HCT116 (cell line): ENCODE measurements at regions not wholly inside any gene's neighbourhood (a gene's known extent, or its start where the extent isn't known, plus 50 kb on each side); places are given as distances from the start of the nearest gene placed in this dataset.

Experiments used
- ATAC-seq: fragments of 200-7000 bp; cut with Tn5 transposase; 2 replicates; pipeline ENCODE4 v1.9.1; 2020; ENCODE audit warnings: mild to moderate bottlenecking, moderate library complexity
- BruUV-seq: library from RNA; stranded (reverse); fragments of 400-500 nt; replicated peaks from 2 replicates; lab custom pipeline; 2021; lab: Mats Ljungman, UMichigan
- CTCF ChIA-PET: fragments of 300-600 bp; sonication (Branson Sonifier 250); formaldehyde crosslinking; loops from one replicate; lab custom pipeline; 2021; ENCODE audit warnings: antibody characterized with exemption; lab: Charles Lee
- POLR2A ChIA-PET: fragments of 300-600, 350-600 bp; sonication (Branson Sonifier 250); formaldehyde crosslinking; loops from one replicate; lab custom pipeline; 2021; ENCODE audit warnings: antibody characterized with exemption; lab: Charles Lee
- RAD21 ChIA-PET, 2 experiments: fragments of 300-600 bp; sonication (Branson Sonifier 250); formaldehyde crosslinking; loops; one replicate each; lab custom pipeline; 2023; ENCODE audit warnings: low total read pairs in 2 of 2; ENCODE audit not compliant: uncharacterized antibody in 2 of 2, unreplicated experiment in 2 of 2, low non-redundant PET in 1 of 2; lab: Charles Lee
- DNase-seq: peaks from one replicate; pipeline ENCODE4 v3.0.0-alpha.2; 2010; ENCODE audit warnings: low read depth, low spot score
- H2AFZ ChIP-seq: fragments of 200-600 bp; shearing (Covaris generic), sonication (generic); 2 replicates; pipeline ENCODE4 v1.6.1; 2017; ENCODE audit warnings: low read depth, mixed run types, mixed read lengths, antibody characterized with exemption, low read length; ENCODE audit not compliant: poor library complexity, severe bottlenecking
- H3K27ac ChIP-seq: 2 replicates; pipeline ENCODE4 v1.5.1; 2012; ENCODE audit warnings: low read depth, low read length
- H3K27me3 ChIP-seq: fragments of 200-600 bp; sonication (generic); 2 replicates; pipeline ENCODE4 v1.6.1; 2016; ENCODE audit warnings: mixed run types, low read length, mixed read lengths; ENCODE audit not compliant: insufficient read depth
- H3K36me3 ChIP-seq, 2 experiments: fragments of 200-500 bp in 1 of 2; fragments of 200-600 bp in 1 of 2; sonication (Bioruptor generic) in 1 of 2; sonication (generic) in 1 of 2; 2 replicates each; pipeline versions ENCODE4 v1.5.1 to v1.6.1; 2014 to 2016; ENCODE audit warnings: low read length in 2 of 2, inconsistent platforms in 1 of 2, mixed read lengths in 1 of 2, mixed run types in 1 of 2; ENCODE audit not compliant: insufficient read depth in 2 of 2, control insufficient read depth in 1 of 2
- H3K4me1 ChIP-seq, 2 experiments: fragments of 200-600 bp in 1 of 2; sonication (generic) in 1 of 2; 2 replicates each; pipeline versions ENCODE4 v1.5.1 to v1.6.1; 2012 to 2017; ENCODE audit warnings: low read length in 2 of 2, inconsistent platforms in 1 of 2, mild to moderate bottlenecking in 1 of 2, mixed read lengths in 1 of 2, mixed run types in 1 of 2, moderate library complexity in 1 of 2; ENCODE audit not compliant: insufficient read depth in 2 of 2, control insufficient read depth in 1 of 2
- H3K4me2 ChIP-seq: fragments of 200-600 bp; sonication (generic); 2 replicates; pipeline ENCODE4 v1.6.1; 2017; ENCODE audit warnings: mixed run types, low read length, mixed read lengths
- H3K4me3 ChIP-seq, 2 experiments: fragments of 200-600 bp in 1 of 2; sonication (generic) in 1 of 2; replicated peaks in 1 of 2; 2 replicates each; pipeline ENCODE4 v1.5.1; 2011 to 2016; ENCODE audit warnings: low read length in 2 of 2, control low read depth in 1 of 2, low read depth in 1 of 2, mild to moderate bottlenecking in 1 of 2, mixed read lengths in 1 of 2, mixed run types in 1 of 2
- H3K79me2 ChIP-seq: fragments of 200-600 bp; sonication (generic); 2 replicates; pipeline ENCODE4 v1.6.1; 2017; ENCODE audit warnings: mild to moderate bottlenecking, mixed run types, low read length, moderate library complexity, mixed read lengths; ENCODE audit not compliant: insufficient read depth
- H3K9ac ChIP-seq: fragments of 200-600 bp; sonication (generic); 2 replicates; pipeline ENCODE4 v1.6.1; 2016; ENCODE audit warnings: low read length, mixed read lengths
- H3K9me2 ChIP-seq: fragments of 200-600 bp; sonication (generic), shearing (Covaris generic); 2 replicates; pipeline ENCODE4 v1.6.1; 2017; ENCODE audit warnings: mixed run types, mild to moderate bottlenecking, moderate library complexity; ENCODE audit not compliant: insufficient read depth
- H3K9me3 ChIP-seq, 2 experiments: fragments of 200-500 bp in 1 of 2; fragments of 200-600 bp in 1 of 2; sonication (Bioruptor generic) in 1 of 2; sonication (generic) in 1 of 2; 2 replicates each; pipeline ENCODE4 v1.6.1; 2014 to 2017; ENCODE audit warnings: low read length in 2 of 2, mixed read lengths in 2 of 2, inconsistent platforms in 1 of 2, low read depth in 1 of 2, mild to moderate bottlenecking in 1 of 2, mixed run types in 1 of 2, moderate library complexity in 1 of 2; ENCODE audit not compliant: control insufficient read depth in 1 of 2, insufficient read depth in 1 of 2
- H4K20me1 ChIP-seq: fragments of 200-600 bp; sonication (generic), shearing (Covaris generic); 2 replicates; pipeline ENCODE4 v1.6.1; 2017; ENCODE audit warnings: mixed run types, mild to moderate bottlenecking, moderate library complexity; ENCODE audit not compliant: insufficient read depth
- ATF3 ChIP-seq: IDR thresholded peaks from 2 replicates; pipeline ENCODE4 v1.6.1; 2012
- CBX3 ChIP-seq: IDR thresholded peaks from 2 replicates; pipeline ENCODE4 v1.6.1; 2012; ENCODE audit warnings: low read depth
- CEBPB ChIP-seq: IDR thresholded peaks from 2 replicates; pipeline ENCODE4 v1.6.1; 2012; ENCODE audit warnings: low read depth
- EGR1 ChIP-seq: IDR thresholded peaks from 2 replicates; pipeline ENCODE4 v1.6.1; 2012; ENCODE audit warnings: low read depth
- JUND ChIP-seq: IDR thresholded peaks from 2 replicates; pipeline ENCODE4 v1.6.1; 2012
- POLR2A ChIP-seq: IDR thresholded peaks from 2 replicates; pipeline ENCODE4 v1.7.0; 2011; ENCODE audit warnings: borderline replicate concordance; ENCODE audit not compliant: insufficient read depth, insufficient read length; ENCODE audit errors: extremely low read depth
- POLR2AphosphoS5 ChIP-seq: IDR thresholded peaks from 2 replicates; pipeline ENCODE4 v1.6.1; 2011; ENCODE audit warnings: mild to moderate bottlenecking, low read depth, low read length, moderate library complexity
- SRF ChIP-seq: IDR thresholded peaks from 2 replicates; pipeline ENCODE4 v1.6.1; 2012; ENCODE audit warnings: low read depth
- YY1 ChIP-seq: IDR thresholded peaks from 2 replicates; pipeline ENCODE4 v1.6.1; 2011; ENCODE audit warnings: low read length, low read depth, moderate library complexity, mild to moderate bottlenecking; ENCODE audit not compliant: insufficient replicate concordance; ENCODE audit errors: extremely low read depth
- ZBTB33 ChIP-seq: IDR thresholded peaks from 2 replicates; pipeline ENCODE4 v1.6.1; 2011; ENCODE audit warnings: mild to moderate bottlenecking, low read length, moderate library complexity; ENCODE audit not compliant: insufficient replicate concordance; ENCODE audit errors: extremely low read depth
- ZFX ChIP-seq: fragments of 450-650 bp; IDR thresholded peaks from 2 replicates; pipeline ENCODE4 v1.6.1; 2017
- ZNF274 ChIP-seq: fragments of 200-500 bp; sonication (Bioruptor generic); IDR thresholded peaks from 2 replicates; pipeline ENCODE4 v1.6.1; 2014; ENCODE audit warnings: mild to moderate bottlenecking, low read depth, low read length, inconsistent platforms
- intact Hi-C: fragments of 100-400 bp; cut with micrococcal nuclease; formaldehyde crosslinking; loops from 2 replicates; pipeline ENCODE4 v1.10.0; 2022
- TF ChIP-seq, protein P1 (sequence below): IDR thresholded peaks from 2 replicates; pipeline ENCODE4 v1.6.1; 2012; ENCODE audit warnings: low read depth
- TF ChIP-seq, protein P2 (sequence below), 3 experiments: fragments of 200-600 bp in 1 of 3; sonication (generic) in 1 of 3; IDR thresholded peaks in 2 of 3; conservative IDR thresholded peaks in 1 of 3; 2 replicates each; pipeline ENCODE4 v1.5.1; 2012 to 2017; ENCODE audit warnings: low read depth in 2 of 3, low read length in 2 of 3, antibody characterized with exemption in 1 of 3, borderline replicate concordance in 1 of 3, control low read depth in 1 of 3, mild to moderate bottlenecking in 1 of 3, mixed read lengths in 1 of 3, mixed run types in 1 of 3, moderate library complexity in 1 of 3; ENCODE audit not compliant: insufficient read depth in 1 of 3

- CTCF ChIA-PET, result no interaction called here
- TF ChIP-seq, protein P1, sequence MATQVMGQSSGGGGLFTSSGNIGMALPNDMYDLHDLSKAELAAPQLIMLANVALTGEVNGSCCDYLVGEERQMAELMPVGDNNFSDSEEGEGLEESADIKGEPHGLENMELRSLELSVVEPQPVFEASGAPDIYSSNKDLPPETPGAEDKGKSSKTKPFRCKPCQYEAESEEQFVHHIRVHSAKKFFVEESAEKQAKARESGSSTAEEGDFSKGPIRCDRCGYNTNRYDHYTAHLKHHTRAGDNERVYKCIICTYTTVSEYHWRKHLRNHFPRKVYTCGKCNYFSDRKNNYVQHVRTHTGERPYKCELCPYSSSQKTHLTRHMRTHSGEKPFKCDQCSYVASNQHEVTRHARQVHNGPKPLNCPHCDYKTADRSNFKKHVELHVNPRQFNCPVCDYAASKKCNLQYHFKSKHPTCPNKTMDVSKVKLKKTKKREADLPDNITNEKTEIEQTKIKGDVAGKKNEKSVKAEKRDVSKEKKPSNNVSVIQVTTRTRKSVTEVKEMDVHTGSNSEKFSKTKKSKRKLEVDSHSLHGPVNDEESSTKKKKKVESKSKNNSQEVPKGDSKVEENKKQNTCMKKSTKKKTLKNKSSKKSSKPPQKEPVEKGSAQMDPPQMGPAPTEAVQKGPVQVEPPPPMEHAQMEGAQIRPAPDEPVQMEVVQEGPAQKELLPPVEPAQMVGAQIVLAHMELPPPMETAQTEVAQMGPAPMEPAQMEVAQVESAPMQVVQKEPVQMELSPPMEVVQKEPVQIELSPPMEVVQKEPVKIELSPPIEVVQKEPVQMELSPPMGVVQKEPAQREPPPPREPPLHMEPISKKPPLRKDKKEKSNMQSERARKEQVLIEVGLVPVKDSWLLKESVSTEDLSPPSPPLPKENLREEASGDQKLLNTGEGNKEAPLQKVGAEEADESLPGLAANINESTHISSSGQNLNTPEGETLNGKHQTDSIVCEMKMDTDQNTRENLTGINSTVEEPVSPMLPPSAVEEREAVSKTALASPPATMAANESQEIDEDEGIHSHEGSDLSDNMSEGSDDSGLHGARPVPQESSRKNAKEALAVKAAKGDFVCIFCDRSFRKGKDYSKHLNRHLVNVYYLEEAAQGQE, result no peak
- TF ChIP-seq YY1 (no peak), EGR1 (no peak), POLR2A (no peak), SRF (no peak), ZFX (no peak), JUND (no peak), ZBTB33 (no peak), ZNF274 (no peak), CEBPB (no peak), POLR2AphosphoS5 (no peak), ATF3 (no peak), CBX3 (no peak)
- TF ChIP-seq, protein P2, sequence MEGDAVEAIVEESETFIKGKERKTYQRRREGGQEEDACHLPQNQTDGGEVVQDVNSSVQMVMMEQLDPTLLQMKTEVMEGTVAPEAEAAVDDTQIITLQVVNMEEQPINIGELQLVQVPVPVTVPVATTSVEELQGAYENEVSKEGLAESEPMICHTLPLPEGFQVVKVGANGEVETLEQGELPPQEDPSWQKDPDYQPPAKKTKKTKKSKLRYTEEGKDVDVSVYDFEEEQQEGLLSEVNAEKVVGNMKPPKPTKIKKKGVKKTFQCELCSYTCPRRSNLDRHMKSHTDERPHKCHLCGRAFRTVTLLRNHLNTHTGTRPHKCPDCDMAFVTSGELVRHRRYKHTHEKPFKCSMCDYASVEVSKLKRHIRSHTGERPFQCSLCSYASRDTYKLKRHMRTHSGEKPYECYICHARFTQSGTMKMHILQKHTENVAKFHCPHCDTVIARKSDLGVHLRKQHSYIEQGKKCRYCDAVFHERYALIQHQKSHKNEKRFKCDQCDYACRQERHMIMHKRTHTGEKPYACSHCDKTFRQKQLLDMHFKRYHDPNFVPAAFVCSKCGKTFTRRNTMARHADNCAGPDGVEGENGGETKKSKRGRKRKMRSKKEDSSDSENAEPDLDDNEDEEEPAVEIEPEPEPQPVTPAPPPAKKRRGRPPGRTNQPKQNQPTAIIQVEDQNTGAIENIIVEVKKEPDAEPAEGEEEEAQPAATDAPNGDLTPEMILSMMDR (IDR thresholded peaks at IDR 0.05 in 2 of 3, conservative IDR thresholded peaks at IDR 0.05 in 1 of 3; ENCODE audit: borderline replicate concordance in 1 of 3, insufficient read depth in 1 of 3, low read depth in 2 of 3, low read length in 2 of 3), result no peak
- peaks cover 0 to 22% of the 10 kb centered on the region in 2 experiments; a peak in 2 of 4 replicates for H3K4me1 ChIP-seq
- H4K20me1 ChIP-seq, result no peaks in the 10 kb centered on the region
- H3K79me2 ChIP-seq, result no peaks in the 10 kb centered on the region
- BruUV-seq, result no TSS peak
- intact Hi-C loops, result no loop called here
- no peak for DNase-seq
- H3K9me2 ChIP-seq, result no peaks in the 10 kb centered on the region
- no peaks in the 10 kb centered on the region for H3K36me3 ChIP-seq
- H3K27me3 ChIP-seq, result no peaks in the 10 kb centered on the region
- no peak overlapping the region for H3K27ac ChIP-seq
- H3K9me3 ChIP-seq, result no peaks in the 10 kb centered on the region
- H3K9ac ChIP-seq, result no peak overlapping the region
- POLR2A ChIA-PET, result no interaction called here
- H3K4me2 ChIP-seq, result peak overlapping the region; percentile 19
- no peak for ATAC-seq
- no peak overlapping the region for H3K4me3 ChIP-seq
- no peak overlapping the region for H2AFZ ChIP-seq
- RAD21 ChIA-PET, result no interaction called here
These were observed 142.3 kb downstream of the ABCC12 start for GRCh38 chr16:48013491-48013901.
